Sigmoid colon (tissue), 4 donors: ENCODE measurements at regions not wholly inside any gene's neighbourhood (a gene's known extent, or its start where the extent isn't known, plus 50 kb on each side); places are given as distances from the start of the nearest gene placed in this dataset.

Experiments
- CTCF ChIP-seq, 4 experiments: fragments of 450-650 bp in 3 of 4; fragments of 200-600 bp in 1 of 4; IDR thresholded peaks; one replicate each; pipeline ENCODE4 v1.5.1; 2016 to 2019; ENCODE audit warnings: antibody characterized with exemption in 4 of 4, mild to moderate bottlenecking in 3 of 4, moderate library complexity in 2 of 4
- EP300 ChIP-seq, 4 donors: sonication (generic); formaldehyde crosslinking; IDR thresholded peaks; one replicate each; pipeline ENCODE4 v1.6.1; 2017; ENCODE audit warnings: antibody characterized with exemption in 4 of 4
- POLR2A ChIP-seq, 2 donors: fragments of 450-650 bp; IDR thresholded peaks; one replicate each; pipeline ENCODE4 v1.6.1; 2016; ENCODE audit warnings: antibody characterized with exemption in 2 of 2, mild to moderate bottlenecking in 2 of 2, moderate library complexity in 2 of 2

- TF ChIP-seq CTCF (IDR thresholded peaks at IDR 0.05), result no peak
- TF ChIP-seq EP300 (IDR thresholded peaks at IDR 0.05), result no peak
- TF ChIP-seq POLR2A (IDR thresholded peaks at IDR 0.05), result no peak
These were observed 156.5 kb upstream of the LRATD1 start for GRCh38 chr2:14475994-14476393.
